Gastroesophageal sphincter (tissue), 4 donors: ENCODE measurements at regions not wholly inside any gene's neighbourhood (a gene's known extent, or its start where the extent isn't known, plus 50 kb on each side); places are given as distances from the start of the nearest gene placed in this dataset.

Source experiments
- ATAC-seq: fragments of 150-250 bp; one replicate; pipeline ENCODE4 v1.9.1; 2016; ENCODE audit warnings: mild to moderate bottlenecking, moderate library complexity
- H3K27ac ChIP-seq, 4 donors: fragments of 200-600 bp; sonication (generic) in 3 of 4; 1 replicate in 3 of 4; 2 replicates in 1 of 4; pipeline ENCODE4 v1.5.1; 2016 to 2019
- H3K27me3 ChIP-seq: fragments of 200-600 bp; sonication (generic); one replicate; pipeline ENCODE4 v1.5.1; 2019
- H3K36me3 ChIP-seq, 2 donors: fragments of 200-600 bp; sonication (generic); one replicate each; pipeline ENCODE4 v1.5.1; 2019; ENCODE audit warnings: control low read depth in 1 of 2
- H3K4me1 ChIP-seq, 3 donors: fragments of 200-600 bp; sonication (generic); 1 replicate in 2 of 3; 2 replicates in 1 of 3; pipeline ENCODE4 v1.5.1; 2016 to 2019; ENCODE audit warnings: control low read depth in 2 of 3
- H3K4me3 ChIP-seq, 2 donors: fragments of 200-600 bp; sonication (generic); one replicate each; pipeline ENCODE4 v1.5.1; 2019; ENCODE audit warnings: mild to moderate bottlenecking in 1 of 2, moderate library complexity in 1 of 2
- H3K9me3 ChIP-seq, 3 donors: fragments of 200-600 bp; sonication (generic); one replicate each; pipeline ENCODE4 v1.5.1; 2017 to 2019; ENCODE audit warnings: control low read depth in 2 of 3
- CTCF ChIP-seq, 4 experiments: fragments of 200-600 bp in 2 of 4; fragments of 450-650 bp in 2 of 4; sonication (generic) in 1 of 4; IDR thresholded peaks; one replicate each; pipeline ENCODE4 v1.5.1; 2017 to 2019; ENCODE audit warnings: antibody characterized with exemption in 4 of 4, mild to moderate bottlenecking in 2 of 4, moderate library complexity in 2 of 4
- EP300 ChIP-seq: sonication (generic); formaldehyde crosslinking; IDR thresholded peaks from one replicate; pipeline ENCODE4 v1.6.1; 2017; ENCODE audit warnings: antibody characterized with exemption, mild to moderate bottlenecking
- POLR2A ChIP-seq, 2 donors: fragments of 450-650 bp; IDR thresholded peaks; one replicate each; pipeline ENCODE4 v1.6.1; 2017; ENCODE audit warnings: antibody characterized with exemption in 2 of 2, mild to moderate bottlenecking in 2 of 2, moderate library complexity in 1 of 2
- POLR2AphosphoS5 ChIP-seq: sonication (generic); formaldehyde crosslinking; IDR thresholded peaks from one replicate; pipeline ENCODE4 v1.6.1; 2017; ENCODE audit warnings: antibody characterized with exemption
- WGBS, 2 donors: methylation state at CpG; one replicate each; pipeline ENCODE4 v1.1.5; 2018; ENCODE audit warnings: low coverage in 1 of 2; 5-methylcytosine and 5-hydroxymethylcytosine counted together

- no peak for ATAC-seq
- Histone ChIP-seq H3K27ac (no peak overlapping the region), H3K36me3 (no peaks in the 10 kb centered on the region), H3K4me3 (no peak overlapping the region), H3K27me3 (no peaks in the 10 kb centered on the region), H3K4me1 (no peaks in the 10 kb centered on the region), H3K9me3 (no peaks in the 10 kb centered on the region)
- no peak for TF ChIP-seq POLR2A (IDR thresholded peaks at IDR 0.05)
- no peak for TF ChIP-seq EP300
- TF ChIP-seq CTCF (IDR thresholded peaks at IDR 0.05): no peak
- TF ChIP-seq POLR2AphosphoS5: no peak
- WGBS, 2 donors: 68 to 83% methylated on average over 1 of the region's 1 CpG
Observed at GRCh38 chr9:73640971-73641370, 489.3 kb downstream of the ANXA1 start.

- Histone ChIP-seq H3K36me3 (no peaks in the 10 kb centered on the region), H3K27ac (no peak overlapping the region), H3K4me3 (no peak overlapping the region), H3K4me1 (no peaks in the 10 kb centered on the region), H3K27me3 (no peaks in the 10 kb centered on the region), H3K9me3 (no peaks in the 10 kb centered on the region)
- 59 to 62% methylated on average over 5 to 7 of the region's 7 CpGs for WGBS, 2 donors
- no peak for TF ChIP-seq CTCF (IDR thresholded peaks at IDR 0.05)
- TF ChIP-seq POLR2AphosphoS5: no peak
- TF ChIP-seq POLR2A (IDR thresholded peaks at IDR 0.05): no peak
- TF ChIP-seq EP300: no peak
- ATAC-seq: no peak
Observed at GRCh38 chr9:73643379-73644013, 491.8 kb downstream of the ANXA1 start.

- Histone ChIP-seq H3K9me3 (no peaks in the 10 kb centered on the region), H3K27ac (no peak overlapping the region), H3K4me1 (no peaks in the 10 kb centered on the region), H3K27me3 (no peaks in the 10 kb centered on the region), H3K36me3 (no peaks in the 10 kb centered on the region), H3K4me3 (no peak overlapping the region)
- TF ChIP-seq POLR2AphosphoS5 (no peak), EP300 (no peak), CTCF (IDR thresholded peaks at IDR 0.05) (no peak), POLR2A (IDR thresholded peaks at IDR 0.05) (no peak)
- no peak for ATAC-seq
- WGBS, 2 donors: 81 to 92% methylated on average over 8 to 12 of the region's 13 CpGs
Observed at GRCh38 chr9:73647560-73647959, 495.9 kb downstream of the ANXA1 start.

GRCh38 chr9:73649552-73649951, 497.9 kb downstream of the ANXA1 start:
- no peak overlapping the region for H3K27ac ChIP-seq
- WGBS, 2 donors: 83 to 94% methylated on average over 1 to 8 of the region's 10 CpGs
- no peak overlapping the region for H3K4me3 ChIP-seq

More at GRCh38 chr9:73649552-73649951, 497.9 kb downstream of the ANXA1 start:
- no peak for ATAC-seq
- no peaks in the 10 kb centered on the region for H3K4me1 ChIP-seq
- no peaks in the 10 kb centered on the region for H3K36me3 ChIP-seq
- TF ChIP-seq POLR2A (IDR thresholded peaks at IDR 0.05): no peak
- no peak for TF ChIP-seq CTCF (IDR thresholded peaks at IDR 0.05)
- TF ChIP-seq POLR2AphosphoS5: no peak
- TF ChIP-seq EP300: no peak
- H3K9me3 ChIP-seq: no peaks in the 10 kb centered on the region
- no peaks in the 10 kb centered on the region for H3K27me3 ChIP-seq
